ENCODE measurements at regions not wholly inside any gene's neighbourhood (a gene's known extent, or its start where the extent isn't known, plus 50 kb on each side); places are given as distances from the start of the nearest gene placed in this dataset.

DNA sequence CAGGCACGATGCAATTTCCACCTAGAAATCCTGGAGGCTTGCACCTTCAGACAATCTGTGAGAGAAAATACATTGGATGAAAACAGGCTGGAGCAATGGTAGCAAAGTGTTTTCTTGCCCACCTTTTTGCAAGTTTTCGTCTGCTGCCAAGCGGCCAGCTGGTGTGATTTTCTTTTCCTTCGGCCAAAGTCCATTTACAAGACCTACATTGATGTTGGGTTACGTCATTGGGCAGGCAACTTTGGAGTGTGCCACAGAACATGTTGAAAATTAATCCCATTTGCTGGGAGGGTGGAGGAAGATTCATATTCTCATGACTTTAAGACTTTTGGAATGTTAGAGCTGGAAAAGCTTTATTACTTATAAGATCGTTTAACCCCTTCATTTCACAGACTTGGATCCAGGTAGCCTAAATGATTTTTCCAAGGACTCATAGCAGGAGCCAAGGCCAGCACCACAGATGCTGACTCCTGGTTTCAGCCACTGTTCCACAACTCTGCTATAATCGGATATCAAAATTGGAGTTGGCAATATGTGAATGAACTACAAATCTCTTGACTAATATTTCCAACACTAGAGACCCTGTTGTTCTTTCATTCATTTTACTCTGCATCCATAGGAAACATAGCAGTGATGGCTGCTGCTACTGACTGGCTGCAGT, 352.1 kb downstream of the RND3 start:
- no peak overlapping the region for H3K27ac ChIP-seq (ENCODE audit: insufficient read depth, low read length)
- H3K4me2 ChIP-seq (ENCODE audit: extremely low read depth, insufficient read depth, low read length): no peak overlapping the region
- H3K27me3 ChIP-seq (ENCODE audit: control insufficient read depth, insufficient read depth, low read length): no peaks in the 10 kb centered on the region
- TF ChIP-seq EZH2 (IDR thresholded peaks at IDR 0.05; ENCODE audit: low read length, missing control alignments): no peak
- TF ChIP-seq, protein P1, sequence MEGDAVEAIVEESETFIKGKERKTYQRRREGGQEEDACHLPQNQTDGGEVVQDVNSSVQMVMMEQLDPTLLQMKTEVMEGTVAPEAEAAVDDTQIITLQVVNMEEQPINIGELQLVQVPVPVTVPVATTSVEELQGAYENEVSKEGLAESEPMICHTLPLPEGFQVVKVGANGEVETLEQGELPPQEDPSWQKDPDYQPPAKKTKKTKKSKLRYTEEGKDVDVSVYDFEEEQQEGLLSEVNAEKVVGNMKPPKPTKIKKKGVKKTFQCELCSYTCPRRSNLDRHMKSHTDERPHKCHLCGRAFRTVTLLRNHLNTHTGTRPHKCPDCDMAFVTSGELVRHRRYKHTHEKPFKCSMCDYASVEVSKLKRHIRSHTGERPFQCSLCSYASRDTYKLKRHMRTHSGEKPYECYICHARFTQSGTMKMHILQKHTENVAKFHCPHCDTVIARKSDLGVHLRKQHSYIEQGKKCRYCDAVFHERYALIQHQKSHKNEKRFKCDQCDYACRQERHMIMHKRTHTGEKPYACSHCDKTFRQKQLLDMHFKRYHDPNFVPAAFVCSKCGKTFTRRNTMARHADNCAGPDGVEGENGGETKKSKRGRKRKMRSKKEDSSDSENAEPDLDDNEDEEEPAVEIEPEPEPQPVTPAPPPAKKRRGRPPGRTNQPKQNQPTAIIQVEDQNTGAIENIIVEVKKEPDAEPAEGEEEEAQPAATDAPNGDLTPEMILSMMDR (conservative IDR thresholded peaks at IDR 0.05 in 1 of 2, IDR thresholded peaks at IDR 0.05 in 1 of 2; ENCODE audit: low read depth in 1 of 2, low read length in 2 of 2): no peak
- no peaks in the 10 kb centered on the region for H3K4me1 ChIP-seq (ENCODE audit: control insufficient read depth, extremely low read depth, insufficient read depth, low read length)
- H3K9me3 ChIP-seq (ENCODE audit: control insufficient read depth, insufficient read depth, low read depth, low read length): no peaks in the 10 kb centered on the region
- no peak overlapping the region for H3K9ac ChIP-seq (ENCODE audit: insufficient read depth, low read length)
- no peak for DNase-seq (ENCODE audit: low read depth in 2 of 2)
- H3K4me3 ChIP-seq (replicated peaks in 1 of 4; ENCODE audit: control extremely low read depth in 1 of 4, insufficient read depth in 1 of 4, low read depth in 3 of 4, low read length in 4 of 4): no peak overlapping the region
- H3K79me2 ChIP-seq (ENCODE audit: control insufficient read depth, insufficient read depth, low read length): no peaks in the 10 kb centered on the region
- no peaks in the 10 kb centered on the region for H4K20me1 ChIP-seq (ENCODE audit: control insufficient read depth, extremely low read depth, insufficient read depth, low read length)
- no peaks in the 10 kb centered on the region for H3K36me3 ChIP-seq (ENCODE audit: control insufficient read depth, insufficient read depth, low read length)
- H2AFZ ChIP-seq (ENCODE audit: low read length): no peak overlapping the region

GRCh38 chr2:150134223-150134857, 353.1 kb downstream of the RND3 start:
- no peaks in the 10 kb centered on the region for H3K36me3 ChIP-seq (ENCODE audit: control insufficient read depth, insufficient read depth, low read length)
- no peak overlapping the region for H3K9ac ChIP-seq (ENCODE audit: insufficient read depth, low read length)
- H3K4me3 ChIP-seq (replicated peaks in 1 of 4; ENCODE audit: control extremely low read depth in 1 of 4, insufficient read depth in 1 of 4, low read depth in 3 of 4, low read length in 4 of 4): no peak overlapping the region
- DNase-seq (ENCODE audit: low read depth in 2 of 2): peak; percentile 65 to 87
- H3K9me3 ChIP-seq (ENCODE audit: control insufficient read depth, insufficient read depth, low read depth, low read length): no peaks in the 10 kb centered on the region
- H2AFZ ChIP-seq (ENCODE audit: low read length): no peak overlapping the region
- H3K4me1 ChIP-seq (ENCODE audit: control insufficient read depth, extremely low read depth, insufficient read depth, low read length): no peaks in the 10 kb centered on the region
- no peak for TF ChIP-seq EZH2 (IDR thresholded peaks at IDR 0.05; ENCODE audit: low read length, missing control alignments)
- TF ChIP-seq, protein P1 (conservative IDR thresholded peaks at IDR 0.05 in 1 of 2, IDR thresholded peaks at IDR 0.05 in 1 of 2; ENCODE audit: low read depth in 1 of 2, low read length in 2 of 2): no peak
- H3K79me2 ChIP-seq (ENCODE audit: control insufficient read depth, insufficient read depth, low read length): no peaks in the 10 kb centered on the region
- no peak overlapping the region for H3K4me2 ChIP-seq (ENCODE audit: extremely low read depth, insufficient read depth, low read length)
- no peaks in the 10 kb centered on the region for H4K20me1 ChIP-seq (ENCODE audit: control insufficient read depth, extremely low read depth, insufficient read depth, low read length)
- no peak overlapping the region for H3K27ac ChIP-seq (ENCODE audit: insufficient read depth, low read length)
- H3K27me3 ChIP-seq (ENCODE audit: control insufficient read depth, insufficient read depth, low read length): no peaks in the 10 kb centered on the region

DNA sequence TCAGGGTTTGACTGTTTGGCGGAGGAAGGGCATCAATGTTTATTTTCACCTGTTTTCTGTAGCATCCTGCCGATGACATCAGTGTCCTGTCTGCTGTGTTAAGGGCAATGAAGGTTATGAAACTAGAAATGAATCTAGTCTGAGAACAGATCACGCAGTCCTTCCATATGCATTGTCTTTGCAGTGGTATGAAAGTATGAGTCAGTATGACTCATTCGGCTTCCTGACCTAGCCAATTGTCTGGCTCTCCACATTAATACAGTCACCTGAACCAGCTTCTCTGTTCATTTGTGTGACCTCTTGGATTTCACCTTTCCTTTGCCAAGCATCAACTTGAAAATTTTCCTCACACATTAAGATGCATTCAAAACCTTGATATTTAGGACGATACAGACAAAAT, 353.8 kb downstream of the RND3 start:
- Histone ChIP-seq H3K27ac (ENCODE audit: insufficient read depth, low read length) (no peak overlapping the region), H3K9ac (ENCODE audit: insufficient read depth, low read length) (no peak overlapping the region), H3K9me3 (ENCODE audit: control insufficient read depth, insufficient read depth, low read depth, low read length) (no peaks in the 10 kb centered on the region), H3K36me3 (ENCODE audit: control insufficient read depth, insufficient read depth, low read length) (no peaks in the 10 kb centered on the region), H4K20me1 (ENCODE audit: control insufficient read depth, extremely low read depth, insufficient read depth, low read length) (no peaks in the 10 kb centered on the region), H3K4me3 (replicated peaks in 1 of 4; ENCODE audit: control extremely low read depth in 1 of 4, insufficient read depth in 1 of 4, low read depth in 3 of 4, low read length in 4 of 4) (no peak overlapping the region), H3K27me3 (ENCODE audit: control insufficient read depth, insufficient read depth, low read length) (no peaks in the 10 kb centered on the region), H2AFZ (ENCODE audit: low read length) (no peak overlapping the region), H3K4me1 (ENCODE audit: control insufficient read depth, extremely low read depth, insufficient read depth, low read length) (no peaks in the 10 kb centered on the region), H3K79me2 (ENCODE audit: control insufficient read depth, insufficient read depth, low read length) (no peaks in the 10 kb centered on the region), H3K4me2 (ENCODE audit: extremely low read depth, insufficient read depth, low read length) (no peak overlapping the region)
- TF ChIP-seq, protein P1 (conservative IDR thresholded peaks at IDR 0.05 in 1 of 2, IDR thresholded peaks at IDR 0.05 in 1 of 2; ENCODE audit: low read depth in 1 of 2, low read length in 2 of 2): no peak
- no peak for TF ChIP-seq EZH2 (IDR thresholded peaks at IDR 0.05; ENCODE audit: low read length, missing control alignments)
- peak; percentile 80 to 97 for DNase-seq (ENCODE audit: low read depth in 2 of 2)

Data from fibroblast of lung (primary cell).